DND-41 (cell line): ENCODE measurements at regions not wholly inside any gene's neighbourhood (a gene's known extent, or its start where the extent isn't known, plus 50 kb on each side); places are given as distances from the start of the nearest gene placed in this dataset.

Source experiments
- ATAC-seq: fragments of 200-7000 bp; cut with Tn5 transposase; 3 replicates; pipeline ENCODE4 v1.9.1; 2021; ENCODE audit warnings: low read depth; ENCODE audit not compliant: insufficient read depth
- DNase-seq: peaks from one replicate; pipeline ENCODE4 v3.0.0-alpha.2; 2020
- H2AFZ ChIP-seq: 2 replicates; pipeline ENCODE4 v1.6.0; 2012; ENCODE audit warnings: low read depth, low read length
- H3K27ac ChIP-seq: 2 replicates; pipeline ENCODE4 v1.5.1; 2012; ENCODE audit warnings: low read length, inconsistent platforms
- H3K27me3 ChIP-seq: fragments of 200-600 bp; sonication (generic); 2 replicates; pipeline ENCODE4 v1.6.0; 2012; ENCODE audit warnings: low read length, mild to moderate bottlenecking, inconsistent platforms; ENCODE audit not compliant: insufficient read depth, poor library complexity
- H3K36me3 ChIP-seq: 2 replicates; pipeline ENCODE4 v1.5.1; 2012; ENCODE audit warnings: low read length, inconsistent platforms; ENCODE audit not compliant: insufficient read depth
- H3K4me1 ChIP-seq: 2 replicates; pipeline ENCODE4 v1.5.1; 2012; ENCODE audit warnings: mild to moderate bottlenecking, low read length; ENCODE audit not compliant: insufficient read depth
- H3K4me2 ChIP-seq: 2 replicates; pipeline ENCODE4 v1.6.0; 2012; ENCODE audit warnings: mild to moderate bottlenecking, moderate library complexity, low read length, inconsistent platforms; ENCODE audit not compliant: insufficient read depth
- H3K4me3 ChIP-seq, 2 experiments: fragments of 200-600 bp in 1 of 2; shearing (Covaris generic) in 1 of 2; 2 replicates each; pipeline ENCODE4 v1.5.1; 2012 to 2016; ENCODE audit warnings: inconsistent platforms in 2 of 2, low read length in 2 of 2, mild to moderate bottlenecking in 2 of 2, low read depth in 1 of 2, moderate library complexity in 1 of 2
- H3K79me2 ChIP-seq: 2 replicates; pipeline ENCODE4 v1.6.0; 2012; ENCODE audit warnings: low read length, inconsistent platforms; ENCODE audit not compliant: insufficient read depth
- H3K9ac ChIP-seq: 2 replicates; pipeline ENCODE4 v1.6.0; 2012; ENCODE audit warnings: low read depth, mild to moderate bottlenecking, inconsistent platforms, low read length, moderate library complexity
- H3K9me3 ChIP-seq: 2 replicates; pipeline ENCODE4 v1.5.1; 2012; ENCODE audit warnings: low read length, moderate library complexity, mild to moderate bottlenecking, inconsistent platforms; ENCODE audit not compliant: insufficient read depth, severe bottlenecking
- H4K20me1 ChIP-seq: 2 replicates; pipeline ENCODE4 v1.6.0; 2012; ENCODE audit warnings: low read length; ENCODE audit not compliant: insufficient read depth
- EZH2 ChIP-seq: IDR thresholded peaks from 3 replicates; pipeline ENCODE4 v1.6.1; 2012; ENCODE audit warnings: borderline replicate concordance, low read depth, mild to moderate bottlenecking, moderate library complexity, low read length, inconsistent platforms; ENCODE audit not compliant: severe bottlenecking
- TF ChIP-seq, protein P1 (sequence below): IDR thresholded peaks from 2 replicates; pipeline ENCODE4 v1.5.1; 2012; ENCODE audit warnings: borderline replicate concordance, low read length, moderate library complexity, mild to moderate bottlenecking; ENCODE audit not compliant: poor library complexity, severe bottlenecking; ENCODE audit errors: extremely low read depth

GRCh38 chr13:65907666-65908525 is 1322.2 kb downstream of the PCDH9 start:
- no peak for DNase-seq
- Histone ChIP-seq H3K27ac (no peak overlapping the region), H3K36me3 (no peaks in the 10 kb centered on the region), H3K9me3 (no peaks in the 10 kb centered on the region), H3K27me3 (no peaks in the 10 kb centered on the region), H3K4me3 (no peak overlapping the region), H3K9ac (no peak overlapping the region), H2AFZ (no peak overlapping the region), H4K20me1 (no peaks in the 10 kb centered on the region), H3K79me2 (no peaks in the 10 kb centered on the region), H3K4me2 (no peak overlapping the region), H3K4me1 (no peaks in the 10 kb centered on the region)
- ATAC-seq: no peak
- TF ChIP-seq, protein P1, sequence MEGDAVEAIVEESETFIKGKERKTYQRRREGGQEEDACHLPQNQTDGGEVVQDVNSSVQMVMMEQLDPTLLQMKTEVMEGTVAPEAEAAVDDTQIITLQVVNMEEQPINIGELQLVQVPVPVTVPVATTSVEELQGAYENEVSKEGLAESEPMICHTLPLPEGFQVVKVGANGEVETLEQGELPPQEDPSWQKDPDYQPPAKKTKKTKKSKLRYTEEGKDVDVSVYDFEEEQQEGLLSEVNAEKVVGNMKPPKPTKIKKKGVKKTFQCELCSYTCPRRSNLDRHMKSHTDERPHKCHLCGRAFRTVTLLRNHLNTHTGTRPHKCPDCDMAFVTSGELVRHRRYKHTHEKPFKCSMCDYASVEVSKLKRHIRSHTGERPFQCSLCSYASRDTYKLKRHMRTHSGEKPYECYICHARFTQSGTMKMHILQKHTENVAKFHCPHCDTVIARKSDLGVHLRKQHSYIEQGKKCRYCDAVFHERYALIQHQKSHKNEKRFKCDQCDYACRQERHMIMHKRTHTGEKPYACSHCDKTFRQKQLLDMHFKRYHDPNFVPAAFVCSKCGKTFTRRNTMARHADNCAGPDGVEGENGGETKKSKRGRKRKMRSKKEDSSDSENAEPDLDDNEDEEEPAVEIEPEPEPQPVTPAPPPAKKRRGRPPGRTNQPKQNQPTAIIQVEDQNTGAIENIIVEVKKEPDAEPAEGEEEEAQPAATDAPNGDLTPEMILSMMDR: no peak
- no peak for TF ChIP-seq EZH2

GRCh38 chr13:65901723-65902122 is 1328.4 kb downstream of the PCDH9 start:
- H3K4me2 ChIP-seq: no peak overlapping the region
- DNase-seq (no peak), ATAC-seq (no peak)
- H3K79me2 ChIP-seq: no peaks in the 10 kb centered on the region
- no peak overlapping the region for H2AFZ ChIP-seq
- no peaks in the 10 kb centered on the region for H3K9me3 ChIP-seq
- no peaks in the 10 kb centered on the region for H4K20me1 ChIP-seq
- H3K27ac ChIP-seq: no peak overlapping the region
- TF ChIP-seq, protein P1: no peak
- TF ChIP-seq EZH2: no peak
- H3K4me1 ChIP-seq: no peaks in the 10 kb centered on the region
- H3K36me3 ChIP-seq: no peaks in the 10 kb centered on the region
- H3K9ac ChIP-seq: no peak overlapping the region
- H3K4me3 ChIP-seq: no peak overlapping the region
- H3K27me3 ChIP-seq: no peaks in the 10 kb centered on the region

- Histone ChIP-seq H3K4me1 (no peaks in the 10 kb centered on the region), H3K79me2 (no peaks in the 10 kb centered on the region), H3K4me3 (no peak overlapping the region), H3K36me3 (no peaks in the 10 kb centered on the region), H4K20me1 (no peaks in the 10 kb centered on the region), H2AFZ (no peak overlapping the region), H3K27me3 (no peaks in the 10 kb centered on the region), H3K9me3 (no peaks in the 10 kb centered on the region), H3K4me2 (no peak overlapping the region), H3K9ac (no peak overlapping the region), H3K27ac (no peak overlapping the region)
- ATAC-seq: no peak
- TF ChIP-seq EZH2: no peak
- TF ChIP-seq, protein P1: no peak
- no peak for DNase-seq
Measured at GRCh38 chr13:65894049-65894448, 1336.1 kb downstream of the PCDH9 start.
